Keratinocyte (primary cell): ENCODE measurements at regions not wholly inside any gene's neighbourhood (a gene's known extent, or its start where the extent isn't known, plus 50 kb on each side); places are given as distances from the start of the nearest gene placed in this dataset.

Experiments used
- CTCF ChIP-seq, 3 experiments: IDR thresholded peaks in 1 of 3; conservative IDR thresholded peaks in 1 of 3; optimal IDR thresholded peaks in 1 of 3; 2 replicates in 2 of 3; 3 replicates in 1 of 3; pipeline versions ENCODE3 to v1.5.1; 2011; ENCODE audit warnings: low read length in 3 of 3, mild to moderate bottlenecking in 3 of 3, moderate library complexity in 2 of 3, control low read depth in 1 of 3, inconsistent platforms in 1 of 3; ENCODE audit not compliant: insufficient read depth in 2 of 3; ENCODE audit errors: extremely low read depth in 1 of 3
- EZH2 ChIP-seq: IDR thresholded peaks from one replicate; pipeline ENCODE4 v1.6.1; 2012; ENCODE audit warnings: inconsistent platforms, mild to moderate bottlenecking, low read length, moderate library complexity

GRCh38 chr3:59482684-59483083, 432.9 kb upstream of the CFAP20DC start:
- TF ChIP-seq CTCF (optimal IDR thresholded peaks at IDR 0.05 in 1 of 3, IDR thresholded peaks at IDR 0.05 in 1 of 3, conservative IDR thresholded peaks at IDR 0.05 in 1 of 3; ENCODE audit: extremely low read depth in 1 of 3, insufficient read depth in 2 of 3, low read length in 3 of 3) (no peak), EZH2 (no peak)
